ENCODE measurements at regions not wholly inside any gene's neighbourhood (a gene's known extent, or its start where the extent isn't known, plus 50 kb on each side); places are given as distances from the start of the nearest gene placed in this dataset.

DNA sequence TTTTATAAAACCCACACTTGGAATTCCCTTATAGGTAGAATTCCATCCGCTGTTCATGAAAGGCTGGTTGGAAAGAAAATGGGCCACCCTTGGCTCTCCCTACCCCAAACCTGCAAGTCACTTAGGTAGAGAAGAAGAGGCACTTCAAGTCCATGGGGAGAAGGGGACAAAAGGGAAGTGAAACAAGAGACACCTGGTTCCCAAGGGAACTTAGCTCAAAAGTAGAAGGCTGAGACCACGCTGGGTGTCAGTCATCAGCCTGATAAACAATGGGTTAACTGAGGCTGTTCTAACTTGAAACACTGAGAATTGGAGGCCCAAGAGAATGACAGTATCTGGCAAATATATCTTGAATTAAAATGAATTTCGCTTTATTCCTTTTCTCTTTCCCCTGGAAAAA is 330.8 kb upstream of the NFE2L3 start:
- TF ChIP-seq, protein P1, sequence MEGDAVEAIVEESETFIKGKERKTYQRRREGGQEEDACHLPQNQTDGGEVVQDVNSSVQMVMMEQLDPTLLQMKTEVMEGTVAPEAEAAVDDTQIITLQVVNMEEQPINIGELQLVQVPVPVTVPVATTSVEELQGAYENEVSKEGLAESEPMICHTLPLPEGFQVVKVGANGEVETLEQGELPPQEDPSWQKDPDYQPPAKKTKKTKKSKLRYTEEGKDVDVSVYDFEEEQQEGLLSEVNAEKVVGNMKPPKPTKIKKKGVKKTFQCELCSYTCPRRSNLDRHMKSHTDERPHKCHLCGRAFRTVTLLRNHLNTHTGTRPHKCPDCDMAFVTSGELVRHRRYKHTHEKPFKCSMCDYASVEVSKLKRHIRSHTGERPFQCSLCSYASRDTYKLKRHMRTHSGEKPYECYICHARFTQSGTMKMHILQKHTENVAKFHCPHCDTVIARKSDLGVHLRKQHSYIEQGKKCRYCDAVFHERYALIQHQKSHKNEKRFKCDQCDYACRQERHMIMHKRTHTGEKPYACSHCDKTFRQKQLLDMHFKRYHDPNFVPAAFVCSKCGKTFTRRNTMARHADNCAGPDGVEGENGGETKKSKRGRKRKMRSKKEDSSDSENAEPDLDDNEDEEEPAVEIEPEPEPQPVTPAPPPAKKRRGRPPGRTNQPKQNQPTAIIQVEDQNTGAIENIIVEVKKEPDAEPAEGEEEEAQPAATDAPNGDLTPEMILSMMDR (conservative IDR thresholded peaks at IDR 0.05 in 1 of 2, IDR thresholded peaks at IDR 0.05 in 1 of 2; ENCODE audit: low read depth in 1 of 2, low read length in 2 of 2), result no peak
- TF ChIP-seq EZH2 (IDR thresholded peaks at IDR 0.05; ENCODE audit: low read length, missing control alignments), result no peak
